ENCODE measurements at regions not wholly inside any gene's neighbourhood (a gene's known extent, or its start where the extent isn't known, plus 50 kb on each side); places are given as distances from the start of the nearest gene placed in this dataset.

DNA sequence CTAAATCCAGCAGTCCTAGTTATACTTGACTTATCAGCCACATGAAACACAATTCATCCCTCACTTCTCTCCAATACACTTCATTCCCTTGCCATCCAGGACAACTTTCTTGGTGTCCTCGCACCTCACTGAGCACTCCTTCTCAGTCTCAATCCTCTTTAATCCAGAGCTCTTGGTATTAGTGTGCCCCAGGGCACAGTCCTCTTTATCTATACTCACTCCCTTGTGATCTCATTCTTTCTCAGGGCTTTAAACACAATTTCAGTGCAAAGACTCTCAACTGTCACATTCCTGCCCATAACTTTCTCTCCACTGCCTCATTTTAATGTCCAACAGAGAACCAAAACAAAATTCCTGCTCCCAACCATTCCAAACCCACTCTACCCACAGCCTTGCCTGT lies 60.8 kb upstream of the SPOPL start:
- DNase-seq (ENCODE audit: low read depth), result no peak

DNA sequence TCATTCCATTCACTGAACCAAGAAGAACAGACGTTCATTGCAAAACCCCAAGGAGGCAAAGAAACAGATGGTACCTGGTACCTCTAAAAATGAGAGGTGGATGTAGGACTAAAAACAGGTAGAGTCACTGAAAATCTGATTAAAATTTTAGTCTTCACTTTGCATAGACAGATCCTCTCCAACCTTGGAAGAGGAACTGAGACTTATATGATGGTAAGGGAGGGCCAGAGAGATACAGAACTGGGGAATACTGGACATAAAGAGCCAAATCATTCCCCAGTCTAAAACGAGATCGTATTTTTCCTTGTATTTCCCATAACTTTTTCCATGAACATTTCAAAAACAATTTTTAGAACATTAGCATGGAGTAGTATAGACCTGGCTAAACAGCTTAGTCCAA lies 59.7 kb upstream of the SPOPL start:
- no peak for DNase-seq (ENCODE audit: low read depth)

DNA sequence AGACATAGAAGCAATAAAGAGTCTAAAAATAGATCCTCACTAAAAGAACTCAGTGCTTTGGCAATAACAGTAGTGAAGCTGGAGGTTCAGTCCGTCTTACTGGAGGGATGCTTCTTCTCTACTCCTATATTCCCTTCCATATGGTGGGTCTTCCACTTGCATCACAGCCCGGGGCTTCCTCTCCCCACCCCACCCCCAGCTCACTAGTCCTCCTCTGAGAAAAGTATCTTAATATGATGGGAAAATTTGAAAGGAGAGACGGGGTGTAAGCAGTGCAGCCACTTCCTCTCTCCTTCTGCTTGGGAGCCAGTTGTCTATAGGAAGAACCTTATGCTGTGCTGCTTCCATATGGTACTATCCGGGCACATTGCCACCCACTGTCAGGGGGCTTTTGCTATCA lies 57.2 kb upstream of the SPOPL start:
- DNase-seq (ENCODE audit: low read depth), result no peak

DNA sequence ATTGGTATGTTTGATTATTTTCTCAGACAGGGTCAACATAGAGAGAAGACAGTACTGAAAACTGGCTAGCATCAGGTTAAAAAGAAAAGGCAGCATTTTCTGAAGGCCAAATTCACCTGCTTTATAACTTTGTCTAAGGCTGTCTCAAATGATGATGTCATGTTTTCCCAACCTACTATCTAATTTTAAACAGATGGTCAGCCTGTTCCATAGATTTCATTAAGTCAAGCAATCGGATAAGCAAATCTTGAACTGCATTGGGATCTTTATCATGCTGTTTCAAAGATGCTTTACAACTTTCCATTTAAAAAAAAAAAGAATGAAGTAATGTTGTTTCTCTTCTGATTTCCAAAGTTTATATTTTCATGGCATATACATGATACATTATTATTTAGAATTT lies 56.3 kb upstream of the SPOPL start:
- no peak for DNase-seq (ENCODE audit: low read depth)

DNA sequence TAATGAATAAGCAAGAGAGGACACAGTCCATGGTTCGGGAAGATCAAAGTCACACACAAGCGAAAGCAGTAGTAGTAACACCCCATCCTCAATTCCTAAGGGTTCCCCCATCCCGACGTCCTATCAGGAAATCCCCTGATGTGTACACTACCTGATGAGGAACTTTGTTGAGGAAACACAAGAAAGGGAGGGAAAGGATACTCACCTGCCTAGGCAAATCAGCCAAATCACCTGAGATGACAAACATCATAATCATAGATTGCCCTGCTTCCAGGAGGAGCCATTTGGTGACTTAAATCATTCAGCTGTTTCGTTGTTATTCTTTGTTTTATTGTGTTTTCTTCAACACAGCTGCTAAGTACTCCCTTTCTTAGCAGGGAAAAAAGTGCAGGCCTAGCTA lies 55.5 kb upstream of the SPOPL start:
- no peak for DNase-seq (ENCODE audit: low read depth)

DNA sequence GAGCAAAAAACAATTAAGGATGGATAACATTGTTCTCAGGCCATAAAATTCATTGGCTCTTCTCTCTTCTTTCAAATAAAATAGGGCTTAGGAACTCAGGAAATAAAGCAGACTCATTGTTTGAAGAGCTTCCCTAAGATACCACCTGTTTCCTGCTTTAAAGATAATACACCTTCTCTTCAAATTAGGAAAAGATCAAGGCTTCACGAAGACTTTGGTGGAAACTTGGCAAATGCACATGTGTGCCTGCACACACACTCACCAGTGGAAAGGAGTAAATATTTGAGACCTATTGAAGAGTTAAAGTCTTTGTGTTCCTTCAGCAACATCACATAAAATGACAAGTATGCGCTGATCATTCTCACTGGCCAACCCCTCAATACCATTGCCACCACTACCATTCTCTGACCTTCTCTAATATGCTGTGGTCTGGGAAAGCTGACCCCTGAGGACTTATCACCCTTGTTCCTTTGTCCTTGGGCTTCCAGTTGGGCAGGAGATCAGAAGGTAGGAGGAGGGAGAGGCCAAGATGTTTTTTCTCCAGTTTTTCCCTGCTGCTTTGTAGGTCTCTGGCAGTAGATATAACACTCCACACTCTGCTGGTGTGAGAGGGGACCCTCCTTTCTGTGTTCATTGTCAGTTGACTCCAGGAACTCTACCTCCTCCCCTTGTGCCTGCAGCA lies 53.5 kb upstream of the SPOPL start:
- no peak for DNase-seq (ENCODE audit: low read depth)
